CD4-positive, alpha-beta T cell treated with Interleukin-6 at 100 ng/mL for 8 hours (primary cell): ENCODE measurements at regions not wholly inside any gene's neighbourhood (a gene's known extent, or its start where the extent isn't known, plus 50 kb on each side); places are given as distances from the start of the nearest gene placed in this dataset.

Source experiments
- DNase-seq: peaks from one replicate; pipeline ENCODE4 v3.0.0-alpha.2; 2020; ENCODE audit warnings: mixed read lengths, low spot score

DNA sequence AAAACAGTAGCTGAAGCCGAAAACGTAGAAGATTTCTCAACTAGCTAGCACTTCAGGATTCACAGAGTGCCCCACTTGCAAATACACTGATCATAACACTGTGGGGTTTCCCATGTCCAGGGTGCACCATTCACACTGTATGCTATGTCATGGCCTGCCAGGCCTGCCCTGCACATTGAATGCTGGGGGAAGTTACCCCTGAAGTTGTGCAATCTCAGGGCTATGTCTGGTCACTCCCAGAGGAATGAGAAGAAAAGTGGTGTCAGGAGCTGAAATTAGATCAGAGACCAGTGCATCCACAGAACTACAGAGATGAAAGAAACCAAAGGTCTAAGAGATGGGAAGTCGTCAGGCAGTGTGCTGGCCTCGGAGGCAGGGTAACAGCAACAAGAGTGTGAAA, 196.8 kb downstream of the RAP2A start:
- no peak for DNase-seq

GRCh38 chr13:97631158-97631557, 197.2 kb downstream of the RAP2A start:
- no peak for DNase-seq

DNA sequence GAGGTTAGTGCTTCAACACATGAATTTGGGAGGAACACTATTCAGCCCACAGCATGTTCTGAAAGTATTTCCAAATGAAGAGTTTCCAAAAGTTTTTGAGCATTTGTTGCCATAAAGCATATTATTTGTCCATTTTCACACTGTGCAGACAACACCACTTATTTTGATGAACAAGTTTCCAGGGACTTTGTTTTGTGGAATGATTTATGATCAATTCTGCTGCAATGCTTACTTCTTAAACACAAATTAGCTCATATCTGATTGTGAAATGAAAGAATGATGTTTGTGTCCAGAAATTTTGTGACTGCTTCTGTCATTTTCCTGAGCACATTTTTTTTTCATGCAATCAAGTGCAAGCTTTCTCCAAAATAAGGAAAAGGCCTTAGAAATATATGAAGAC, 205.3 kb downstream of the RAP2A start:
- no peak for DNase-seq

- no peak for DNase-seq
Observed at GRCh38 chr13:97640268-97640667, 206.3 kb downstream of the RAP2A start.

GRCh38 chr13:97648171-97648880, 214.4 kb downstream of the RAP2A start:
- no peak for DNase-seq

DNA sequence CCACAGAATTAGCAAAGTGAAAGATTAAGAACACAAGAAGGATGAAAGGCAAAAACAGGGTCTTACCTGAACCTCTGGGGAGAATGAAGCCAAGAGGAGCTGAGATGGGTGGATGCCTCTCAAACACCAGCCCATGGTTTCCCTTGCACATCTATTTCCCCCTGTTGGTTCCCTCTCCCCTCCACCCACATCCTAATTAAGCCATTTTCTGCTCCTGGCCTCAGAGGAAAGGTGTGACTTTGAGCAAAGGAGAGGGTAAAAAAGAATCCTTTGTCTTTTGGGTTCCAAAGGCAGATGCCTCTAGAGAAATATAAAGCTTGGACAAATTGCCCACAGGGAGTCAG, 214.9 kb downstream of the RAP2A start:
- no peak for DNase-seq

- no peak for DNase-seq
Observed at GRCh38 chr13:97653443-97654140, 219.6 kb downstream of the RAP2A start.

GRCh38 chr13:97654236-97654635, 220.3 kb downstream of the RAP2A start:
- no peak for DNase-seq

DNA sequence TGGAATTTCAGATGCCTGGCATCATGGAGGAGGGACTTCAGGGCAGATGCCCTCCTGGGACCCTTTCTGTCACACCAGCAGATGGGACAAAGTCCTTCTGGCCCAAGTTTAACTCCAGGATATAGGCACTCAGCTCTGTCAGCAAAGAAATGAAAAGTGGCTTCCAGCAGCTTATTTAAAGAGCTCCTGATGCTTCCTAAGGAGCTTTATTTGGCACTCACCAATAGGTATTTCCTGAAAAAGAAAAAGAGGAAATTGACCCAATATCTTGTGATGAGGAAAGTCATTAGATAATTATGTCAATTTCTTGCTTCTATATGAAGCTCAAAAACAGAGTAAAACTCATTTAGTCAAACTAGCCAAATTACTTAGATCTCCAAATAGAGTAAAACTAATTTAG, 224.6 kb downstream of the RAP2A start:
- DNase-seq = no peak

DNA sequence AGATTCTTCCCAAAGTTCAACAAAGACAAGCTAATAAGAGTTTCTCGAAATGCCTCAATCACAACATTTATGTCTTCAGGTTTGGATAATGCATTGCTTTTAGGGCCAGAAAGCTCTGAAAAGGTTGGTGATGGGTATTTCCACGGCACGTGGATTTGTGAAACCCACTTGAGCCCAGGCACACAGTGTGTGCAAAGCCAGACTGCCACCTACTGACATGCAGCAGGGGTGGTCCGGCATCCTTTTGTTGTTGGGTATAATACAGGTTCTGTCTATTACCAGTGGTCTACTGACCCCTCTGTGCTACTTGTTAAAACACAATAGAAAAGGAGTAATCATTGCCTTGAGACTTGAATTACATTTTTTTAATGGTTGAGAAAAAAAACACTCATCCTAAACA, 225.6 kb downstream of the RAP2A start:
- no peak for DNase-seq

- no peak for DNase-seq
Observed at GRCh38 chr13:97660594-97661260, 226.8 kb downstream of the RAP2A start.

GRCh38 chr13:97686594-97686993, 252.6 kb downstream of the RAP2A start:
- DNase-seq = no peak

GRCh38 chr13:97692628-97693027, 258.7 kb downstream of the RAP2A start:
- no peak for DNase-seq

DNA sequence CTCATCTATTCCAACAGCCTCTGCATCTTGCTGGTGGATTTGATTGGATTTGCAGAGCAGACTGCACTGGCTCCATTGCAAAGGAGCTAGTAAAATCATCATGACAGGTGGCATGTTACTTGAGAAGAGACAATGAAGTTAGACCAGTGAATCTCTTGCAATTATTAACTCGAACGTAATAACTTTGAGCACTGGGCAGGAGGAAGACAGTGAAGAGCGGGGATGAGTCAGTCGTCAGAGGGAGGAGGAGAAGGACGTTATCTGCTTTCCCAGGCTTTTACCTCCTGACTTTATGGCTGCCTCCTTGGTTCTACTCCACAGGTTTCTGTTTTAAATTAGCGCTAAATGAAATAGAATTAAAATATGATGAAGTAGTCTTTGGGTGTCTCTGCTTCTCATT, 257.8 kb upstream of the IPO5 start:
- no peak for DNase-seq

DNA sequence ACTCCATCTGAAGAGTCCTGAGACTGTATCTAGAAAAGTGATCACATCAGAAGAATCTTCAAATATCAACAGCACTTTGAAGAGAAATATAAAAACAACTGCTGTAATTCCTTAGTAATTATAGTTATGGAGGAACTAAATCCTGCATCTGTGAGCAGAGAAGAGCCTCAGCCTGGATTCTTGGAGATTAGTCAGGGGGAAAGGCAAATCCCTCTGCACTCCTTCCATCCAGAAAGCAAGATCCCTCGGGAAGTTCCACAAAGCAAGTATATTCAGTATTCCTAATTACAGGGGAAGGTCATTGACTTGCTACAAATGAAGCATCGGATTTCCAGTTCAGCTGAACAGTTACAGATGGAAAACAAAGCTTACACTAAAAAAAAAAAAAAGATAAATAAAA, 256.6 kb upstream of the IPO5 start:
- no peak for DNase-seq

DNA sequence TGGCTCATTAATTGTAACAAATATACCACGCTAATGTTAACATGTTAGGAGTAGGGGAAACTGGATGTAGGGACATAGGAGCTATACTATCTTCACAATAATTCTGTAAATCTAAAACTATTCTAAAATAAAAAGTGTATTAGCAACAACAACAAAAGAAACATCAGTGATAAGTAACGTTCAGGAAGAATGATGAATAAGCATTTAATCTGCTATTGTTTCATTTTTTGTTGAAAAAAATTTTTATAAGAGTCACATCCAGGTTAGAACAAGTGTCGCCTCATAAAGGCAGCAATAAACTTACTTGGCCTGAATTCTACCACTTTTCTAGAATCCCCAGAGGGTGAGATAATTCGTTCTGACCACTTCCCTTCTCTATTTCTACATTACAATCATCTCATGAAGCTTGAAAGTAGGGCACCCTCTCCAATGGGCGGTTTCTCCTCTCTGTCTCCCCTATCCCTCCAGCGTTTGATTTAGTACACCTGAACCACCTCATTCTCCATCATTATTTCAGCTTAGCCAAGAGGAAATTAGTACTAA, 253.1 kb upstream of the IPO5 start:
- no peak for DNase-seq

DNA sequence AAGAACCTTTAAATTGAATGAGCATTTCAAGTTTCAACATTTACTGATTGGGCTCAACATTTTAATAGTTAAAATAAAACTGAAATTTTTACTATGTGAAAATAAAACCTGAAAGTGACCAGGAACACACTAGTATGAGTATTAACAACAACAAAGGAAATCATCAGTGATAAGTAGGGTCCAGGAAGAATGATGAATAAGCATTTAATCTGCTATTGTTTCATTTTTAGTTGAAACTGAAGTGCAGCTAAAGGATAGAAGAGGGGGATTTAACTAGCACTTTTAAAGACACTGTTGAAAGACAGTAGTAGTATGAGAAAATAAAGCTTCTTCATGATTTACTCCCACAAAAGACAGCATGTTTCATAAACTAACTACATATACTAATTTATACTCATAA, 250.9 kb upstream of the IPO5 start:
- no peak for DNase-seq

- DNase-seq = no peak
Observed at GRCh38 chr13:97710797-97711196, 242.7 kb upstream of the IPO5 start.

- no peak for DNase-seq
Observed at GRCh38 chr13:97712770-97713169, 240.7 kb upstream of the IPO5 start.

DNA sequence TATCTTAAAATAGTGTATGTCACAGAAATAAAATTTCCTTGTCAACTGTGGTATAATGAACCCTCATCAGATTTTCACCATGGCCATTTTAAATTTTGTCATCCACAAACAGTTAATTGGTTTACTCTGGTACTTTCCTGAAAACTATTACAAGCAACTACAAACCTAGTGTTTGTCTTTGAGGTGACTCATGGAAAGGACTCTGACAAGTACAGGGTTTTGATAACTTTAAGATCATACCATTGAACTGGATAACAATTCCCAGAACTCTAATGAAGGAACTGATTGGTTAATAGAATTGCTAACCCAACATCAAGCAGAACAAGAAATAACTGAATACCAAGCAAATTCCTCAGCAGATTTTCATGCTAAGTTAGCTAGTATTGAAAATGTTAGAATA, 237.7 kb upstream of the IPO5 start:
- DNase-seq = no peak

DNA sequence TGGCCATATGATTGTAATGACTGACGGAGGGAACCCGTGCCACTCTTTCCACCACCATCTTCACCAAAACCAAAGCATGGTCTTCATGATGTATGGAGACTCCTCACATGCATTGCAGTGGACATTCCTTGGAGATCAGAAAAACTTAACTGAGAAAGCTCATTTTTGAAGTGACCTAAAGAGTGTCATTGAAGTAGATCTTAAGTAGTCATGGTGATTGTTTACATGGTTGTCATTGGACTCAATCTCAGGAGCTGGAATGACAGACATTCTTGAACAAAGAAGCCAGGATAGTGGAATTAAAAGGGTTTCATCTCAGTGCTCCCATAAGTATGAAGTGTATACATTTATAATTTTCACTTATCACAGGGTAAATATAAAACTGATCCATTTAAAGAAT, 236.7 kb upstream of the IPO5 start:
- no peak for DNase-seq

DNA sequence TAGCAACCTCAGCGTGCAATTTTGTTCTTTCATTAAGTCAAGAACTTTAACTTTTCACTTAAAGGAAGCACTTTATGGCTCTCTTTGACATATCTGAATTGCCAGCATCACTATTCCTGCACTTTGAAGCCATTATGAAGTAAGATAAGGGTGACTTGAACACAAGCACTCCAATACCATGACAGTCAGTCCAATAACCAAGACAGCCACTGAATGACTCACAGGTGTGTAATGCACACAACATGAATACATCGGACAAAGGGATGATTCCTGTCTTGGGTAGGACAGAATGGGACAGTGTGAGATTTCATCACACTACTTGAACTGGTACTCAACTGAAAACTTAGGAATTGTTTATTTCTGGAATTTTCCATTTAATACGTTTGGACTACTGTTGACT, 233.7 kb upstream of the IPO5 start:
- DNase-seq = no peak

GRCh38 chr13:97720896-97721295, 232.6 kb upstream of the IPO5 start:
- DNase-seq = no peak
